GM23338 (cell line): ENCODE measurements at regions not wholly inside any gene's neighbourhood (a gene's known extent, or its start where the extent isn't known, plus 50 kb on each side); places are given as distances from the start of the nearest gene placed in this dataset.

Experiments
- ATAC-seq: fragments of 200-7000 bp; cut with Tn5 transposase; 3 replicates; pipeline ENCODE4 v1.9.1; 2020
- DNase-seq: peaks from one replicate; pipeline ENCODE4 v3.0.0-alpha.2; 2015; ENCODE audit warnings: low spot score
- H2AFZ ChIP-seq: fragments of 200-600 bp; sonication (generic); 2 replicates; pipeline ENCODE4 v1.8.0; 2016; ENCODE audit warnings: antibody characterized with exemption, mild to moderate bottlenecking, moderate library complexity
- H3F3A ChIP-seq: fragments of 200-600 bp; sonication (generic); replicated peaks from 2 replicates; pipeline ENCODE4 v1.8.0; 2017; ENCODE audit warnings: antibody characterized with exemption, mixed run types, low read depth
- H3K27ac ChIP-seq: fragments of 200-600 bp; sonication (generic); 2 replicates; pipeline ENCODE4 v1.6.1; 2016; ENCODE audit warnings: low read depth
- H3K27me3 ChIP-seq: fragments of 200-600 bp; sonication (generic); 2 replicates; pipeline ENCODE4 v1.8.0; 2016; ENCODE audit warnings: mild to moderate bottlenecking, mixed run types, moderate library complexity; ENCODE audit not compliant: insufficient read depth
- H3K36me3 ChIP-seq: fragments of 200-600 bp; sonication (generic); 2 replicates; pipeline ENCODE4 v1.8.0; 2016; ENCODE audit warnings: mild to moderate bottlenecking; ENCODE audit not compliant: insufficient read depth
- H3K4me1 ChIP-seq: fragments of 200-600 bp; sonication (generic); 2 replicates; pipeline ENCODE4 v1.8.0; 2016; ENCODE audit warnings: mild to moderate bottlenecking, moderate library complexity; ENCODE audit not compliant: insufficient read depth
- H3K4me2 ChIP-seq: fragments of 200-600 bp; sonication (generic); 2 replicates; pipeline ENCODE4 v1.7.1; 2017; ENCODE audit warnings: mixed run types
- H3K4me3 ChIP-seq: fragments of 200-600 bp; sonication (generic); 2 replicates; pipeline ENCODE4 v1.6.1; 2016; ENCODE audit warnings: mixed run types
- H3K79me2 ChIP-seq: fragments of 200-600 bp; sonication (generic); replicated peaks from 2 replicates; pipeline ENCODE4 v1.8.0; 2017; ENCODE audit warnings: mild to moderate bottlenecking; ENCODE audit not compliant: insufficient read depth
- H3K9me2 ChIP-seq: fragments of 200-600 bp; sonication (generic); 2 replicates; pipeline ENCODE4 v1.8.0; 2017; ENCODE audit not compliant: insufficient read depth
- H4K20me1 ChIP-seq: fragments of 200-600 bp; sonication (generic); replicated peaks from 2 replicates; pipeline ENCODE4 v1.8.0; 2017; ENCODE audit warnings: mild to moderate bottlenecking; ENCODE audit not compliant: insufficient read depth
- H3K27ac Mint-ChIP-seq: 2 replicates; pipeline ENCODE4 v1.8.0; 2020; ENCODE audit warnings: inconsistent platforms, mild to moderate bottlenecking, moderate library complexity, mixed read lengths
- H3K27me3 Mint-ChIP-seq: 3 replicates; pipeline ENCODE4 v1.8.0; 2022; ENCODE audit warnings: low read depth, mild to moderate bottlenecking, moderate library complexity, mixed read lengths, inconsistent platforms; ENCODE audit not compliant: insufficient read depth, poor library complexity
- H3K36me3 Mint-ChIP-seq: 3 replicates; pipeline ENCODE4 v1.8.0; 2021; ENCODE audit warnings: low read depth, mild to moderate bottlenecking, inconsistent platforms, moderate library complexity, mixed read lengths
- H3K4me1 Mint-ChIP-seq: 3 replicates; pipeline ENCODE4 v1.8.0; 2020; ENCODE audit warnings: mild to moderate bottlenecking, inconsistent platforms, mixed read lengths
- H3K4me3 Mint-ChIP-seq: 3 replicates; pipeline ENCODE4 v1.8.0; 2021; ENCODE audit warnings: moderate library complexity, mild to moderate bottlenecking, inconsistent platforms, mixed read lengths
- H3K9me3 Mint-ChIP-seq: 3 replicates; pipeline ENCODE4 v1.8.0; 2020; ENCODE audit warnings: moderate library complexity, mild to moderate bottlenecking, inconsistent platforms, mixed read lengths
- CREB1 ChIP-seq: fragments of 250-450 bp; sonication (Bioruptor Pico); IDR thresholded peaks from 2 replicates; pipeline ENCODE4 v1.5.0; 2020; ENCODE audit warnings: low read depth, mild to moderate bottlenecking, moderate library complexity
- CTCF ChIP-seq, 2 experiments: fragments of 200-600 bp in 1 of 2; sonication (generic) in 1 of 2; conservative IDR thresholded peaks; 2 replicates each; pipeline versions ENCODE4 v1.5.1 to v1.6.1; 2016 to 2017; ENCODE audit warnings: antibody characterized with exemption in 2 of 2, low read depth in 2 of 2, mild to moderate bottlenecking in 2 of 2, moderate library complexity in 1 of 2
- EZH2 ChIP-seq: fragments of 200-600 bp; sonication (generic); IDR thresholded peaks from one replicate; pipeline ENCODE4 v1.8.0; 2017; ENCODE audit warnings: antibody characterized with exemption, mild to moderate bottlenecking, low read depth; ENCODE audit not compliant: unreplicated experiment
- EZH2phosphoT487 ChIP-seq: fragments of 200-600 bp; sonication (generic); IDR thresholded peaks from one replicate; pipeline ENCODE4 v1.8.1; 2018; ENCODE audit warnings: antibody characterized with exemption; ENCODE audit not compliant: unreplicated experiment
- JUNB ChIP-seq: IDR thresholded peaks from one replicate; pipeline ENCODE4 v1.6.1; 2016; ENCODE audit warnings: antibody characterized with exemption; ENCODE audit not compliant: unreplicated experiment
- NANOG ChIP-seq: IDR thresholded peaks from 2 replicates; pipeline ENCODE4 v1.6.1; 2016; ENCODE audit warnings: antibody characterized with exemption, borderline replicate concordance
- POLR2AphosphoS5 ChIP-seq: IDR thresholded peaks from 2 replicates; pipeline ENCODE4 v1.6.1; 2016; ENCODE audit warnings: antibody characterized with exemption, low read depth
- STAT1 ChIP-seq: IDR thresholded peaks from one replicate; pipeline ENCODE4 v1.6.1; 2016; ENCODE audit warnings: antibody characterized with exemption; ENCODE audit not compliant: unreplicated experiment
- ZNF114 ChIP-seq: fragments of 250-450 bp; sonication (Bioruptor Pico); IDR thresholded peaks from 2 replicates; pipeline ENCODE4 v1.5.0; 2020; ENCODE audit warnings: mild to moderate bottlenecking, moderate library complexity
- ZNF331 ChIP-seq: fragments of 250-450 bp; sonication (Bioruptor Pico); IDR thresholded peaks from 2 replicates; pipeline ENCODE4 v1.5.0; 2020; ENCODE audit warnings: low read depth, mild to moderate bottlenecking, moderate library complexity
- TF ChIP-seq, protein P1 (sequence below): IDR thresholded peaks from 2 replicates; pipeline ENCODE4 v1.6.1; 2016; ENCODE audit warnings: antibody characterized with exemption
- TF ChIP-seq, protein P2 (sequence below): IDR thresholded peaks from one replicate; pipeline ENCODE4 v1.6.1; 2018; ENCODE audit warnings: antibody characterized with exemption; ENCODE audit not compliant: unreplicated experiment

DNA sequence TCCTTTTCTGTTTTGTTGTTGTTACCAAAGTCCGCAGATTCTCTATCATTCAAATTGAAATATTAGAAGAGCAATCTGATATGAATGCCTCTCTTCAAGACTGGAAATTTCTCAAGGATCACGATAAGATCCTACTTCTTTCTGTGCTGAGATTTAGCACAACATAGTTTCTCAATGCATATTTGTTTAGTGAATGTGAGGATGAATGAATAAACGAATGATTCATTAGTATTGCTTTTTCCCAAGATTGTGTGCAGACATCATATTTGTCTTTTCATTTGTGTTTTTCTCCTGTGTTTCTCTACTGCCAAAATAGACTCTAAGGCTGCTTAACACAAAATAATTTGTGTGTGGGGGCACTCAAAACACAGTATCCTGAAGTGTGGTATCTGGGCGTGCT, 862.7 kb upstream of the MAP3K7 start:
- H3K4me3 Mint-ChIP-seq, result no peak overlapping the region
- Histone ChIP-seq H3K4me3 (no peak overlapping the region), H3F3A (no peaks in the 10 kb centered on the region), H3K9me2 (no peaks in the 10 kb centered on the region), H3K36me3 (no peaks in the 10 kb centered on the region), H4K20me1 (no peaks in the 10 kb centered on the region), H3K4me2 (no peak overlapping the region), H3K79me2 (no peaks in the 10 kb centered on the region), H3K27me3 (no peaks in the 10 kb centered on the region), H2AFZ (no peak overlapping the region), H3K27ac (no peak overlapping the region), H3K4me1 (no peaks in the 10 kb centered on the region; the same call in 1 of the 2 replicates)
- no peak overlapping the region for H3K27ac Mint-ChIP-seq
- no peaks in the 10 kb centered on the region for H3K36me3 Mint-ChIP-seq
- no peaks in the 10 kb centered on the region for H3K9me3 Mint-ChIP-seq
- peaks cover 4% of the 10 kb centered on the region; the same call in 1 of the 3 replicates for H3K4me1 Mint-ChIP-seq
- TF ChIP-seq ZNF331 (CRISPR knock-in tag) (no peak), CREB1 (CRISPR knock-in tag) (no peak), STAT1 (no peak), EZH2phosphoT487 (no peak), CTCF (conservative IDR thresholded peaks at IDR 0.05; ENCODE audit: low read depth in 2 of 2) (no peak), NANOG (no peak), JUNB (no peak), POLR2AphosphoS5 (no peak), EZH2 (no peak), ZNF114 (no peak)
- TF ChIP-seq, protein P1, sequence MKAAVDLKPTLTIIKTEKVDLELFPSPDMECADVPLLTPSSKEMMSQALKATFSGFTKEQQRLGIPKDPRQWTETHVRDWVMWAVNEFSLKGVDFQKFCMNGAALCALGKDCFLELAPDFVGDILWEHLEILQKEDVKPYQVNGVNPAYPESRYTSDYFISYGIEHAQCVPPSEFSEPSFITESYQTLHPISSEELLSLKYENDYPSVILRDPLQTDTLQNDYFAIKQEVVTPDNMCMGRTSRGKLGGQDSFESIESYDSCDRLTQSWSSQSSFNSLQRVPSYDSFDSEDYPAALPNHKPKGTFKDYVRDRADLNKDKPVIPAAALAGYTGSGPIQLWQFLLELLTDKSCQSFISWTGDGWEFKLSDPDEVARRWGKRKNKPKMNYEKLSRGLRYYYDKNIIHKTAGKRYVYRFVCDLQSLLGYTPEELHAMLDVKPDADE, result no peak
- TF ChIP-seq, protein P2, sequence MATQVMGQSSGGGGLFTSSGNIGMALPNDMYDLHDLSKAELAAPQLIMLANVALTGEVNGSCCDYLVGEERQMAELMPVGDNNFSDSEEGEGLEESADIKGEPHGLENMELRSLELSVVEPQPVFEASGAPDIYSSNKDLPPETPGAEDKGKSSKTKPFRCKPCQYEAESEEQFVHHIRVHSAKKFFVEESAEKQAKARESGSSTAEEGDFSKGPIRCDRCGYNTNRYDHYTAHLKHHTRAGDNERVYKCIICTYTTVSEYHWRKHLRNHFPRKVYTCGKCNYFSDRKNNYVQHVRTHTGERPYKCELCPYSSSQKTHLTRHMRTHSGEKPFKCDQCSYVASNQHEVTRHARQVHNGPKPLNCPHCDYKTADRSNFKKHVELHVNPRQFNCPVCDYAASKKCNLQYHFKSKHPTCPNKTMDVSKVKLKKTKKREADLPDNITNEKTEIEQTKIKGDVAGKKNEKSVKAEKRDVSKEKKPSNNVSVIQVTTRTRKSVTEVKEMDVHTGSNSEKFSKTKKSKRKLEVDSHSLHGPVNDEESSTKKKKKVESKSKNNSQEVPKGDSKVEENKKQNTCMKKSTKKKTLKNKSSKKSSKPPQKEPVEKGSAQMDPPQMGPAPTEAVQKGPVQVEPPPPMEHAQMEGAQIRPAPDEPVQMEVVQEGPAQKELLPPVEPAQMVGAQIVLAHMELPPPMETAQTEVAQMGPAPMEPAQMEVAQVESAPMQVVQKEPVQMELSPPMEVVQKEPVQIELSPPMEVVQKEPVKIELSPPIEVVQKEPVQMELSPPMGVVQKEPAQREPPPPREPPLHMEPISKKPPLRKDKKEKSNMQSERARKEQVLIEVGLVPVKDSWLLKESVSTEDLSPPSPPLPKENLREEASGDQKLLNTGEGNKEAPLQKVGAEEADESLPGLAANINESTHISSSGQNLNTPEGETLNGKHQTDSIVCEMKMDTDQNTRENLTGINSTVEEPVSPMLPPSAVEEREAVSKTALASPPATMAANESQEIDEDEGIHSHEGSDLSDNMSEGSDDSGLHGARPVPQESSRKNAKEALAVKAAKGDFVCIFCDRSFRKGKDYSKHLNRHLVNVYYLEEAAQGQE, result no peak
- DNase-seq, result no peak
- ATAC-seq, result no peak
- no peaks in the 10 kb centered on the region for H3K27me3 Mint-ChIP-seq
